Smooth muscle cell of the brain vasculature (primary cell): ENCODE measurements at regions not wholly inside any gene's neighbourhood (a gene's known extent, or its start where the extent isn't known, plus 50 kb on each side); places are given as distances from the start of the nearest gene placed in this dataset.

Source experiments
- DNase-seq: peaks from one replicate; pipeline ENCODE4 v3.0.0-alpha.2; 2012; ENCODE audit warnings: low read depth, low spot score

GRCh38 chr3:152193673-152194267 is 75.0 kb upstream of the MBNL1 start:
- DNase-seq: no peak

- no peak for DNase-seq
Measured at GRCh38 chr3:152195206-152195605, 73.5 kb upstream of the MBNL1 start.

- no peak for DNase-seq
Measured at GRCh38 chr3:152196782-152197181, 71.9 kb upstream of the MBNL1 start.

GRCh38 chr3:152197451-152197850 is 71.3 kb upstream of the MBNL1 start:
- DNase-seq: no peak

- DNase-seq: no peak
Measured at GRCh38 chr3:152197937-152198336, 70.8 kb upstream of the MBNL1 start.

- DNase-seq: no peak
Measured at GRCh38 chr3:152198665-152199064, 70.1 kb upstream of the MBNL1 start.

GRCh38 chr3:152199102-152199840 is 69.5 kb upstream of the MBNL1 start:
- no peak for DNase-seq

GRCh38 chr3:152200476-152201420 is 68.0 kb upstream of the MBNL1 start:
- no peak for DNase-seq

GRCh38 chr3:152202976-152203626 is 65.6 kb upstream of the MBNL1 start:
- DNase-seq: no peak

GRCh38 chr3:152203652-152204051 is 65.1 kb upstream of the MBNL1 start:
- no peak for DNase-seq

GRCh38 chr3:152204218-152204617 is 64.5 kb upstream of the MBNL1 start:
- no peak for DNase-seq

- no peak for DNase-seq
Measured at GRCh38 chr3:152205097-152205593, 63.6 kb upstream of the MBNL1 start.

GRCh38 chr3:152206243-152206760 is 62.4 kb upstream of the MBNL1 start:
- DNase-seq: no peak

GRCh38 chr3:152208439-152208838 is 60.3 kb upstream of the MBNL1 start:
- DNase-seq: no peak

- no peak for DNase-seq
Measured at GRCh38 chr3:152209060-152209459, 59.7 kb upstream of the MBNL1 start.

- no peak for DNase-seq
Measured at GRCh38 chr3:152209776-152210175, 59.0 kb upstream of the MBNL1 start.

- no peak for DNase-seq
Measured at GRCh38 chr3:152210697-152211096, 58.0 kb upstream of the MBNL1 start.

- DNase-seq: no peak
Measured at GRCh38 chr3:152211655-152212054, 57.1 kb upstream of the MBNL1 start.

GRCh38 chr3:152213203-152213602 is 55.5 kb upstream of the MBNL1 start:
- DNase-seq: no peak

GRCh38 chr3:152213938-152214337 is 54.8 kb upstream of the MBNL1 start:
- DNase-seq: no peak
